Stomach (tissue), 8 donors: ENCODE measurements at regions not wholly inside any gene's neighbourhood (a gene's known extent, or its start where the extent isn't known, plus 50 kb on each side); places are given as distances from the start of the nearest gene placed in this dataset.

Source experiments
- DNase-seq, 2 donors: peaks; one replicate each; pipeline versions ENCODE4 v3.0.0 to v3.0.0-alpha.2; 2013 to 2019
- H3K27ac ChIP-seq, 5 donors: fragments of 200-600 bp in 4 of 5; sonication (generic) in 4 of 5; one replicate each; pipeline ENCODE4 v1.5.1; 2013 to 2019; ENCODE audit warnings: mild to moderate bottlenecking in 1 of 5, moderate library complexity in 1 of 5
- H3K27me3 ChIP-seq, 3 donors: fragments of 200-600 bp; sonication (generic); one replicate each; pipeline ENCODE4 v1.5.1; 2017 to 2019; ENCODE audit warnings: mixed run types in 1 of 3
- H3K36me3 ChIP-seq, 4 donors: fragments of 200-600 bp; sonication (generic); 1 replicate in 3 of 4; 2 replicates in 1 of 4; pipeline ENCODE4 v1.5.1; 2016 to 2019
- H3K4me1 ChIP-seq, 4 donors: fragments of 200-600 bp; sonication (generic); one replicate each; pipeline ENCODE4 v1.5.1; 2016 to 2019
- H3K4me3 ChIP-seq, 4 donors: fragments of 200-600 bp; sonication (generic) in 3 of 4; one replicate each; pipeline ENCODE4 v1.5.1; 2016 to 2019; ENCODE audit warnings: mild to moderate bottlenecking in 1 of 4
- H3K9me3 ChIP-seq, 4 donors: fragments of 200-600 bp; sonication (generic); one replicate each; pipeline ENCODE4 v1.5.1; 2016 to 2019
- EP300 ChIP-seq: sonication (generic); formaldehyde crosslinking; IDR thresholded peaks from one replicate; pipeline ENCODE4 v1.6.1; 2017; ENCODE audit warnings: antibody characterized with exemption
- POLR2A ChIP-seq, 4 donors: fragments of 450-650 bp; IDR thresholded peaks; one replicate each; pipeline ENCODE4 v1.6.1; 2016; ENCODE audit warnings: antibody characterized with exemption in 4 of 4, control low read depth in 2 of 4, mild to moderate bottlenecking in 1 of 4, moderate library complexity in 1 of 4
- POLR2AphosphoS5 ChIP-seq, 3 donors: sonication (generic); formaldehyde crosslinking; IDR thresholded peaks; one replicate each; pipeline ENCODE4 v1.6.1; 2016; ENCODE audit warnings: antibody characterized with exemption in 3 of 3
- WGBS, 5 donors: extraction: QIAGEN DNeasy Blood & Tissue Kit in 3 of 5; methylation state at CpG; one replicate each; pipeline versions ENCODE4 v1.1.5 to v1.1.7; 2013 to 2018; 5-methylcytosine and 5-hydroxymethylcytosine counted together
- intact Hi-C: fragments of 100-400 bp; cut with DNase I; formaldehyde crosslinking; loops from one replicate; pipeline ENCODE4 v1.15.1; 2023; ENCODE audit warnings: low total_unique reads
- TF ChIP-seq, protein P1 (sequence below), 7 experiments: fragments of 450-650 bp in 4 of 7; fragments of 200-600 bp in 3 of 7; sonication (generic) in 3 of 7; IDR thresholded peaks; one replicate each; pipeline ENCODE4 v1.5.1; 2016 to 2019; ENCODE audit warnings: antibody characterized with exemption in 7 of 7, control low read depth in 2 of 7, mild to moderate bottlenecking in 1 of 7
- donor health status: healthy with polysubstance abuse.
- donor health status: Bipolar disorder and iron deficiency.
- donor health status: healthy.

DNA sequence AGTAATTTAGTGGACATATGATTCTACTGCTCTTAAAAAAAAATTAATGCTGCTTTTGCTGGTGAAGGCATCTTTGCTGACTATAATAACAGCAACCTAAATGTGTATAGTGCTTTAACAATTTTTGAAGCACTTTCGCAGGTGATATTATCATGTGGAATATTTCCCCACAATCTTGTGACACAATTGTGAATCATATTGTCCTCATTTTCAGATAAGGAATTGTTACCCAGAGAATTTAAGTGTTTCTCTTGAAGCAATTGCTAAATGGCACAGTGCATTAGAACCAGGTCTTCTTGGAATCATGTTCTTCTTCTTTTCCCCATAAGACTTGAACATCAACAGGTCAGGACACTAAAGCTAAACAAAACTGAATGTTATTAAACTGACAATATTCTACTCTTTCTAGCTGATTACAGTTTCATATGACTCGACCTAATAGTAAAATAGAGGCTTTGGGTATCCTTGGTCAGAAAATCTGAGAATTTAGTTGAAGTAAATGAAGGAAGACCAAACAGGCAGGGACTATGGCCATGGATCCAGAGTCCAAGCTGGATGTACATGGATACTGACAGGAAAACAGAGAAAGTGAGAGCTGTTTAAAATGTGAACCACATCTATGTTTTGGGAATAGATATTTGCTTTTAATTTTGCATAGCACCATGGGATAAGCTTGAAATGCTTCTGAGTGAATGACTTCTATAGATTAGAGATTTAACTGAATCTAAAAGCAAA lies 121.8 kb upstream of the SLC35B3 start:
- TF ChIP-seq POLR2A (IDR thresholded peaks at IDR 0.05) (no peak), POLR2AphosphoS5 (IDR thresholded peaks at IDR 0.05) (no peak), EP300 (no peak)
- TF ChIP-seq, protein P1, sequence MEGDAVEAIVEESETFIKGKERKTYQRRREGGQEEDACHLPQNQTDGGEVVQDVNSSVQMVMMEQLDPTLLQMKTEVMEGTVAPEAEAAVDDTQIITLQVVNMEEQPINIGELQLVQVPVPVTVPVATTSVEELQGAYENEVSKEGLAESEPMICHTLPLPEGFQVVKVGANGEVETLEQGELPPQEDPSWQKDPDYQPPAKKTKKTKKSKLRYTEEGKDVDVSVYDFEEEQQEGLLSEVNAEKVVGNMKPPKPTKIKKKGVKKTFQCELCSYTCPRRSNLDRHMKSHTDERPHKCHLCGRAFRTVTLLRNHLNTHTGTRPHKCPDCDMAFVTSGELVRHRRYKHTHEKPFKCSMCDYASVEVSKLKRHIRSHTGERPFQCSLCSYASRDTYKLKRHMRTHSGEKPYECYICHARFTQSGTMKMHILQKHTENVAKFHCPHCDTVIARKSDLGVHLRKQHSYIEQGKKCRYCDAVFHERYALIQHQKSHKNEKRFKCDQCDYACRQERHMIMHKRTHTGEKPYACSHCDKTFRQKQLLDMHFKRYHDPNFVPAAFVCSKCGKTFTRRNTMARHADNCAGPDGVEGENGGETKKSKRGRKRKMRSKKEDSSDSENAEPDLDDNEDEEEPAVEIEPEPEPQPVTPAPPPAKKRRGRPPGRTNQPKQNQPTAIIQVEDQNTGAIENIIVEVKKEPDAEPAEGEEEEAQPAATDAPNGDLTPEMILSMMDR (IDR thresholded peaks at IDR 0.05): no peak
- Histone ChIP-seq H3K4me3 (no peak overlapping the region), H3K27ac (no peak overlapping the region), H3K9me3 (no peaks in the 10 kb centered on the region), H3K4me1 (no peaks in the 10 kb centered on the region), H3K36me3 (no peaks in the 10 kb centered on the region), H3K27me3 (no peaks in the 10 kb centered on the region)
- intact Hi-C loops: no loop called here
- no peak for DNase-seq
- WGBS, 5 donors: 75 to 83% (median 81%) methylated on average over 2 of the region's 2 CpGs

DNA sequence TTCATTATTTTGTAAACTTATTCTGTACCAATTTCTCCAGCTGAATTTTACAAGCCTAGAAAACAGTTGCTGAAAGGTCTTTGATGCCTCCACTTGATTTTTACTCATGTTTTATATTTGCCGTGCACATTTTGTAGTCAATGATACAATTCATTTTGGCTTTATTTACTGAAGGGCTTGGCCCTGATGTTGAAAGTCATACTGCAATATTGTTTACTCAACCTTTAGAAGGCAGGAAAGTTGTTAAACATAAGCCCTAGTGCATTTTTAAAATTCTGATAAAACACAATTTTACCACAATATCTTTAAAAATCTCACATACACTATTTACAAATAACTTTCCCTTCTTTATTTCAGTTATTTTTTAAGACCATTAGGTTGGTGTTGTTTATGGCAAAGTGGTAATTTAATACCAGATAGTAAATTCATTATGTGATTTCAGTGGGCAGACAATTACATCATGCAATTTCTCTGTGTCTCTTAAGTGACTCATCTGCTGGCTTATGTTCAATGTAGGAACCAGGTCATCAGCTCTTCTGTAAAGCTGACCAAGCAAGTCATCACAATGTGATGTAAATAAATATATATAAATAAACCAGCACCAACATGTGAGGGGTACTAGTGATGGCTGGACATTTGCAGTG lies 121.1 kb upstream of the SLC35B3 start:
- Histone ChIP-seq H3K4me1 (peaks cover 0 to 2% (median 0%) of the 10 kb centered on the region in 4 donors), H3K27ac (no peak overlapping the region), H3K36me3 (no peaks in the 10 kb centered on the region), H3K9me3 (no peaks in the 10 kb centered on the region), H3K27me3 (no peaks in the 10 kb centered on the region), H3K4me3 (no peak overlapping the region)
- intact Hi-C loops: no loop called here
- peak in 1 of 2 donors; percentile 10 for DNase-seq
- WGBS, 5 donors: 23 to 39% (median 28%) methylated on average over 1 of the region's 1 CpG
- TF ChIP-seq POLR2AphosphoS5 (IDR thresholded peaks at IDR 0.05) (no peak), EP300 (no peak), POLR2A (IDR thresholded peaks at IDR 0.05) (no peak)
- TF ChIP-seq, protein P1 (IDR thresholded peaks at IDR 0.05): no peak

DNA sequence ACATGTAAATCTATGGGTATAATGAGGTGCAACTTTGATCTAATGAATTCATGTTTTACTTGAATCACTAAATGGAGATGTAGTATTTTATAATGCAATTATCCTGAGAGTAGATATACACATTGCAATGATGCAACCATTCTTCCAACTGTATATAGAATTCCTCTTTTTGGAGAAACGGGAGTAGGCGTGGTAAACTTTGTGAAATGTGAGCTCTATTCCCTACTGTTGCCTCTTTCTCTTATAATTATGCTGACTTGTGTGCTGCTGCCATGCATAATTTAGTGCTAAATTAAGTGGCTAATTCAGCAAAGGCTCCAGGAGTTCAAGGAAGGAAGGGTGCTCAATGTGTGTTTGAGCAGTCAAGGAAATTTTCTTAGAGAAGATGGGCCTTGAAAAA lies 116.6 kb upstream of the SLC35B3 start:
- 77 to 95% (median 87%) methylated on average over 2 of the region's 2 CpGs for WGBS, 5 donors
- no peak for TF ChIP-seq EP300
- TF ChIP-seq, protein P1 (IDR thresholded peaks at IDR 0.05): no peak
- no peak for TF ChIP-seq POLR2A (IDR thresholded peaks at IDR 0.05)
- TF ChIP-seq POLR2AphosphoS5 (IDR thresholded peaks at IDR 0.05): no peak
- no peak for DNase-seq
- intact Hi-C loops: no loop called here
- H3K9me3 ChIP-seq: no peaks in the 10 kb centered on the region
- no peaks in the 10 kb centered on the region for H3K36me3 ChIP-seq
- H3K4me1 ChIP-seq: peaks cover 0 to 6% (median 0%) of the 10 kb centered on the region in 4 donors
- H3K4me3 ChIP-seq: no peak overlapping the region
- H3K27me3 ChIP-seq: no peaks in the 10 kb centered on the region
- no peak overlapping the region for H3K27ac ChIP-seq

DNA sequence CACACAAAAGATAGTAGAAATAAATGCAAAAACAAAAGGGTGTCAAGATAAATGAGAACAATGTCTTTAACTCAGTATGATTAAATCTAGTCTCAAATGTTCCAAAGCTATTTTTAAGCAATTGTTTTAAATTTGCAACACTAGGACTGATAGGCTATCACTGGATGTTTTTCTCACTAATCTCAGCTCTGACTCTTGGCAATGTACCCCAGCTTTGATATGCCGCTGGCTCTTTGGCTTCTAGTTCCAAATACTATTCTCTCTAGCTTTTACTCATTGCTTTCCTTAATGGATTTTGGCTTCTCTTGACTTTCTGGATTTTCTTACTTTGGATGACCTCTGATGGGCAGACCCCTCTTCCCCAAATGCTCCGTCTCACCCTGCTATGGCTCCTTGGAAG lies 116.0 kb upstream of the SLC35B3 start:
- H3K27me3 ChIP-seq: no peaks in the 10 kb centered on the region
- H3K9me3 ChIP-seq: no peaks in the 10 kb centered on the region
- WGBS, 5 donors: 23 to 55% (median 50%) methylated on average over 2 of the region's 2 CpGs
- H3K27ac ChIP-seq: no peak overlapping the region
- H3K4me1 ChIP-seq: peaks cover 0 to 6% (median 0%) of the 10 kb centered on the region in 4 donors
- intact Hi-C loops: no loop called here
- no peak overlapping the region for H3K4me3 ChIP-seq
- no peak for TF ChIP-seq EP300
- TF ChIP-seq, protein P1 (IDR thresholded peaks at IDR 0.05): no peak
- TF ChIP-seq POLR2A (IDR thresholded peaks at IDR 0.05): no peak
- TF ChIP-seq POLR2AphosphoS5 (IDR thresholded peaks at IDR 0.05): no peak
- no peaks in the 10 kb centered on the region for H3K36me3 ChIP-seq
- peak in 1 of 2 donors; percentile 57 for DNase-seq
